Thyroid gland (tissue), 4 donors: ENCODE measurements at regions not wholly inside any gene's neighbourhood (a gene's known extent, or its start where the extent isn't known, plus 50 kb on each side); places are given as distances from the start of the nearest gene placed in this dataset.
"Not testable (repeated sequence)": the region's sequence is repeated elsewhere in the genome, so short reads cannot be mapped to it uniquely, and the experiment has no call there.

ENCODE experiments used
- DNase-seq, 2 donors: peaks; one replicate each; pipeline ENCODE4 v3.0.0-alpha.2; 2019
- H3K27ac ChIP-seq, 3 donors: fragments of 200-600 bp; sonication (generic); 1 replicate in 2 of 3; 2 replicates in 1 of 3; pipeline ENCODE4 v1.5.1; 2016 to 2019; ENCODE audit warnings: mild to moderate bottlenecking in 1 of 3, moderate library complexity in 1 of 3
- H3K27me3 ChIP-seq: fragments of 200-600 bp; sonication (generic); one replicate; pipeline ENCODE4 v1.5.1; 2019
- H3K36me3 ChIP-seq, 2 donors: fragments of 200-600 bp; sonication (generic); one replicate each; pipeline ENCODE4 v1.5.1; 2016 to 2019
- H3K4me1 ChIP-seq, 2 donors: fragments of 200-600 bp; sonication (generic); one replicate each; pipeline ENCODE4 v1.5.1; 2017 to 2019
- H3K4me3 ChIP-seq, 3 donors: fragments of 200-600 bp; sonication (generic); replicated peaks in 1 of 3; 1 replicate in 2 of 3; 2 replicates in 1 of 3; pipeline ENCODE4 v1.5.1; 2016; ENCODE audit warnings: mild to moderate bottlenecking in 1 of 3
- H3K9me3 ChIP-seq: fragments of 200-600 bp; sonication (generic); one replicate; pipeline ENCODE4 v1.5.1; 2017
- CTCF ChIP-seq, 6 experiments: fragments of 200-600 bp in 3 of 6; fragments of 450-650 bp in 3 of 6; sonication (generic) in 3 of 6; IDR thresholded peaks; one replicate each; pipeline ENCODE4 v1.5.1; 2016 to 2019; ENCODE audit warnings: antibody characterized with exemption in 6 of 6, mild to moderate bottlenecking in 2 of 6, inconsistent platforms in 1 of 6, moderate library complexity in 1 of 6
- POLR2A ChIP-seq, 2 donors: fragments of 450-650 bp; IDR thresholded peaks; one replicate each; pipeline ENCODE4 v1.6.1; 2017; ENCODE audit warnings: antibody characterized with exemption in 2 of 2, mild to moderate bottlenecking in 2 of 2, moderate library complexity in 1 of 2
- WGBS, 2 donors: methylation state at CpG; one replicate each; pipeline ENCODE4 v1.1.5; 2017; 5-methylcytosine and 5-hydroxymethylcytosine counted together
- intact Hi-C: fragments of 100-400 bp; cut with DNase I; formaldehyde crosslinking; loops from one replicate; pipeline ENCODE4 v1.15.1; 2023

DNA sequence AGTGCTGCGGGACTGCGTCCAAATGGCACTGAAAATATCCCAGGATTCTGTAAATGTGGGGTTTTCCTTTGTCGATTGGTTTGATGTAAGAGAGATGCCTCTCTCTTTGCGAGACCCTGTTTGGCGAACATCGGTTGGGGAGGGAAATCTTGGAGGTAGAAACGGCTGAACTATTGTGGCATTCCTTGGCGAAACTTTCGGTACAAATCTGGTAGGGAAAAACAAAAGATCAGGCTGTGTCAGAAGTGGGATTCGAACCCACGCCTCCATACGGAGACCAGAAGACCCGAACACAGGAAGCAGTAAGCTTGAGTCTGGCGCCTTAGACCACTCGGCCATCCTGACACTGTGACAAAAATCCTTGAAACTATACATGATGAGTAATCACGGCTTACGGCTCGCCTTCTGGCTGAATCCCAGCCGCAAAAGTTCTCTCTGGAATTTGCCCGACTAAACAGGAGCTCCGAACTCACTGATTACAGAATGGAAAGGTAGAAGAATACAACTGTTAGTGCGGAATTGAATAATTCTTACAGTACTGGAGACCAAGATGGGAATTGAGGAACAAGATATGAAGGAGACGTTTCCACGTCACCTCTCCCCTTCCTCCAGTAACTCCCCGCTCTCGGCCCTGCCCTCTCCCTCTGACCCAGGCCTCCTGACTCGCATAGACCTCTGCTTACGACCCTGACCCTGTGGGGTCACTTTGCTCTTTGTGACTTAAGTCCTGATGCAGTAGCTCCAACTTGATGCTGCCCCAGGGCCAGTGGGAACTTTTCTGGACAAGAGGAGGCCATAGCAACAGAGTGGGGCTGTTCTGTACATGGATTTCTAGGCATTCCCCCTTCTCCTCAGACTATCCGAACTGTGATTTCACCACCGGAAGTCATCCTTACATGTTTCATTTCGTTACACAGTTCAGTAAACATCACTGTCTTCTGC, 132.8 kb upstream of the ZNF184 start:
- DNase-seq: no peak
- 13 to 22% methylated on average over 31 of the region's 31 CpGs for WGBS, 2 donors
- H3K27ac ChIP-seq: no peak overlapping the region
- H3K27me3 ChIP-seq: peaks cover 35% of the 10 kb centered on the region
- no peaks in the 10 kb centered on the region for H3K36me3 ChIP-seq
- H3K4me1 ChIP-seq: no peaks in the 10 kb centered on the region
- H3K9me3 ChIP-seq: no peaks in the 10 kb centered on the region
- H3K4me3 ChIP-seq: no peak overlapping the region
- no peak for TF ChIP-seq POLR2A (IDR thresholded peaks at IDR 0.05)
- no peak for TF ChIP-seq CTCF (IDR thresholded peaks at IDR 0.05)
- intact Hi-C loops: no loop called here

GRCh38 chr6:27604986-27605385, 132.1 kb upstream of the ZNF184 start:
- WGBS, 2 donors: 5% methylated on average over 13 of the region's 13 CpGs
- intact Hi-C loops: no loop called here
- Histone ChIP-seq H3K4me1 (no peaks in the 10 kb centered on the region), H3K36me3 (no peaks in the 10 kb centered on the region), H3K27me3 (peaks cover 35% of the 10 kb centered on the region), H3K27ac (no peak overlapping the region), H3K4me3 (no peak overlapping the region), H3K9me3 (no peaks in the 10 kb centered on the region)
- DNase-seq: no peak
- TF ChIP-seq POLR2A (IDR thresholded peaks at IDR 0.05) (no peak), CTCF (IDR thresholded peaks at IDR 0.05) (no peak)

DNA sequence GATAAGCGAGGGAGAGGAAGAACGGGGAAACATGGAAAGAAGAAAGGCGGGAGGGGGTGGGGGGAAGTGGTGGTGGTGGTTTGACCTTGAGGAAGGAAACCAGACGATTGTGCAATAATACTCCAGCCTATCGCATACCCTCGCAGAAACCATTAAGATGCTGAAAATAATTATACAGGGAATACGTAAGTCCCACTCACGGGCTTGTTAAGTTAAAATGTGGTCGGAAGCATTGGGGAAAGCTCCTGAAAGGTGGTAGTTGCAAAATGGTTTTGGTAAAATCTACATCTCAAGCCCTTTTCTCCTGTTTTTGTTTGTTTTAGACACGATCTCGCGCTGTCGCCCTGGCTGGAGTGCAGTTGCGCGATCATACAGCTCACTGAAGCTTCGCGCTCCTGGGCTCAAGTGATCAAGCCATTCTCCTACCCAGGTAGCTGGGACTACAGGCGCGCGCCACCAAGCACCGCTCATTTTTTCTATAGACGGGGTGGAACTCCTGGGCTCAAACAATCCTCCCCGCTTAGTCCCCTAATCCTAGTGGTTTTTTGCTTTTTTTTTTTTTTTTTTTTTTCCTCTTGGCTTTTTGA, 128.9 kb upstream of the ZNF184 start:
- Histone ChIP-seq H3K9me3 (no peaks in the 10 kb centered on the region), H3K4me1 (no peaks in the 10 kb centered on the region), H3K27me3 (peaks cover 35% of the 10 kb centered on the region), H3K27ac (no peak overlapping the region), H3K4me3 (no peak overlapping the region), H3K36me3 (no peaks in the 10 kb centered on the region)
- TF ChIP-seq CTCF (IDR thresholded peaks at IDR 0.05) (no peak), POLR2A (IDR thresholded peaks at IDR 0.05) (no peak)
- WGBS, 2 donors: 12 to 19% methylated on average over 23 of the region's 23 CpGs
- intact Hi-C loops: no loop called here
- DNase-seq: no peak

- H3K4me3 ChIP-seq: no peak overlapping the region
- 87 to 92% methylated on average over 19 of the region's 19 CpGs for WGBS, 2 donors
- no peak for DNase-seq
- H3K36me3 ChIP-seq: no peaks in the 10 kb centered on the region
- intact Hi-C loops: no loop called here
- no peak for TF ChIP-seq CTCF (IDR thresholded peaks at IDR 0.05)
- no peak for TF ChIP-seq POLR2A (IDR thresholded peaks at IDR 0.05)
- H3K9me3 ChIP-seq: no peaks in the 10 kb centered on the region
- peaks cover 32% of the 10 kb centered on the region for H3K27me3 ChIP-seq
- H3K4me1 ChIP-seq: no peaks in the 10 kb centered on the region
- no peak overlapping the region for H3K27ac ChIP-seq
These were observed 127.1 kb upstream of the ZNF184 start for GRCh38 chr6:27599859-27600532.

- intact Hi-C loops, H3K9me3 ChIP-seq, H3K27ac ChIP-seq, H3K4me1 ChIP-seq, H3K36me3 ChIP-seq, H3K4me3 ChIP-seq, DNase-seq: not testable (repeated sequence)
- WGBS, 2 donors: 69 to 72% methylated on average over 13 of the region's 13 CpGs
- H3K27me3 ChIP-seq: peaks cover 24% of the 10 kb centered on the region
These were observed 124.2 kb upstream of the ZNF184 start for GRCh38 chr6:27597031-27597567.
